GM23248 (cell line): ENCODE measurements at regions not wholly inside any gene's neighbourhood (a gene's known extent, or its start where the extent isn't known, plus 50 kb on each side); places are given as distances from the start of the nearest gene placed in this dataset.

Source experiments
- EZH2 ChIP-seq: fragments of 200-600 bp; sonication (generic); IDR thresholded peaks from 2 replicates; pipeline ENCODE4 v1.6.1; 2018; ENCODE audit warnings: antibody characterized with exemption, mild to moderate bottlenecking; ENCODE audit not compliant: insufficient read depth, poor library complexity, severe bottlenecking
- EZH2phosphoT487 ChIP-seq: fragments of 200-600 bp; sonication (generic); IDR thresholded peaks from 2 replicates; pipeline ENCODE4 v1.6.1; 2018; ENCODE audit warnings: antibody characterized with exemption, moderate library complexity, mild to moderate bottlenecking, low read depth; ENCODE audit not compliant: insufficient read depth

DNA sequence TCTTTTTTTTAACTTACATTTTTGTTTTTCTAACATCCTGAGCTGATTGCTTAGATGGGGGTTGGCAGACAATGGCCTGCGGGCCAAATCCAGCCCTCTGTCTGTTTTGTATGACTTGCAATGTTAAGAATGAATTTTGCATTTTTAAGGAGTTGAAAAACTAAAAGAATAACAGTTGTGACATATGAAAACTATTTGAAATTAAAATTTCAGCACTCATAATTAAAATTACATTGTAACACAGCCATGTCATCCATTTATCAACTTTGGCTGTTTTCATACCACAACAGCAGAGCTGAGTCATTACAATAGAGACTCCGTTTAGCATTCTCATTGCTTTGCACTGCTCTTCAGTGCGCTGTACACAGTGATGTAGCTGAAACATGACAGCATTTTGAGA lies 94.1 kb upstream of the MC4R start:
- TF ChIP-seq EZH2 (no peak), EZH2phosphoT487 (peak; percentile 59; the same call in 1 of the 2 replicates)
